ENCODE measurements at regions not wholly inside any gene's neighbourhood (a gene's known extent, or its start where the extent isn't known, plus 50 kb on each side); places are given as distances from the start of the nearest gene placed in this dataset.

DNA sequence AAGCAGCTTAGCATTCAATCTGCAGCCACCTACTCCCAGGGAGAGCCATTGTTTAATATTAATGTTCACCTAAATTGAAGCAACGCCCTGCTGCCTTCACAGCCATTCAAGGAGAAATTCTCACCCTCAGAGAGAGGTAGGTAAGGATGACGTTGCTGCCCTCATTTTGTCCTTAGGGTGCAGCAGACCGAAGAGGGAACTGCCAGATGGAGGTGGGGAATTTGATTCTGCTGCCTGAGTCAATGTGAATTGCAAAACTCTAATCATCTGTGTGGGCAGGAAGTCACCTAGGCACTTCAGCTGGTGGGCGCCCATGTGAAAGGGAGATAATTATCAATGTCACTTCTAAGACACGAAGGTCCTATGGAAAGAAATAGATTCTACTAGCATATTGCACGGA, 503.4 kb downstream of the TBC1D4 start:
- H3K4me3 ChIP-seq (ENCODE audit: low read length), result no peak overlapping the region
- TF ChIP-seq, protein P1, sequence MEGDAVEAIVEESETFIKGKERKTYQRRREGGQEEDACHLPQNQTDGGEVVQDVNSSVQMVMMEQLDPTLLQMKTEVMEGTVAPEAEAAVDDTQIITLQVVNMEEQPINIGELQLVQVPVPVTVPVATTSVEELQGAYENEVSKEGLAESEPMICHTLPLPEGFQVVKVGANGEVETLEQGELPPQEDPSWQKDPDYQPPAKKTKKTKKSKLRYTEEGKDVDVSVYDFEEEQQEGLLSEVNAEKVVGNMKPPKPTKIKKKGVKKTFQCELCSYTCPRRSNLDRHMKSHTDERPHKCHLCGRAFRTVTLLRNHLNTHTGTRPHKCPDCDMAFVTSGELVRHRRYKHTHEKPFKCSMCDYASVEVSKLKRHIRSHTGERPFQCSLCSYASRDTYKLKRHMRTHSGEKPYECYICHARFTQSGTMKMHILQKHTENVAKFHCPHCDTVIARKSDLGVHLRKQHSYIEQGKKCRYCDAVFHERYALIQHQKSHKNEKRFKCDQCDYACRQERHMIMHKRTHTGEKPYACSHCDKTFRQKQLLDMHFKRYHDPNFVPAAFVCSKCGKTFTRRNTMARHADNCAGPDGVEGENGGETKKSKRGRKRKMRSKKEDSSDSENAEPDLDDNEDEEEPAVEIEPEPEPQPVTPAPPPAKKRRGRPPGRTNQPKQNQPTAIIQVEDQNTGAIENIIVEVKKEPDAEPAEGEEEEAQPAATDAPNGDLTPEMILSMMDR (conservative IDR thresholded peaks at IDR 0.05; ENCODE audit: low read depth, low read length), result no peak
- no peak for DNase-seq (ENCODE audit: low read depth)

GRCh38 chr13:74977498-74977897, 504.5 kb downstream of the TBC1D4 start:
- H3K4me3 ChIP-seq (ENCODE audit: low read length), result no peak overlapping the region
- DNase-seq (ENCODE audit: low read depth), result no peak
- TF ChIP-seq, protein P1 (conservative IDR thresholded peaks at IDR 0.05; ENCODE audit: low read depth, low read length), result no peak

DNA sequence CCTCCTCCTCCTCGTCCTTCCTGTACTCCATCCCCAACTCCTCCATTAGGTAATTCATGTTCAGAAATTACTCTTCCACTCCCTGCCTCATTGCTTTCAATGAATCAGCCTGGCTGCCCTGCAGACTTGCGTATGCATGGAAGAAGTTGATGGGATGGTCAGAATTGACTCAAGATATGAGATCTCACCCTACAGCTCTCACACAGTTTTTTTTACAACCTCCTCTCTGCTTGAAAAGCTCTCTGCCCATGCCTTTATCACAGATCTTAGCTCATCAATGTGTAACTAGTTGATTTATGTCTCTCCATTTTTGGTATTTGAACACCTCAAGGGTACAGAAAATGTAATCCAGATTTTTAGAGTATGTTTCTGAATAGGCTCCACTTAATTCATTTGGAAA, 506.9 kb downstream of the TBC1D4 start:
- no peak overlapping the region for H3K4me3 ChIP-seq (ENCODE audit: low read length)
- no peak for DNase-seq (ENCODE audit: low read depth)
- TF ChIP-seq, protein P1 (conservative IDR thresholded peaks at IDR 0.05; ENCODE audit: low read depth, low read length), result no peak

DNA sequence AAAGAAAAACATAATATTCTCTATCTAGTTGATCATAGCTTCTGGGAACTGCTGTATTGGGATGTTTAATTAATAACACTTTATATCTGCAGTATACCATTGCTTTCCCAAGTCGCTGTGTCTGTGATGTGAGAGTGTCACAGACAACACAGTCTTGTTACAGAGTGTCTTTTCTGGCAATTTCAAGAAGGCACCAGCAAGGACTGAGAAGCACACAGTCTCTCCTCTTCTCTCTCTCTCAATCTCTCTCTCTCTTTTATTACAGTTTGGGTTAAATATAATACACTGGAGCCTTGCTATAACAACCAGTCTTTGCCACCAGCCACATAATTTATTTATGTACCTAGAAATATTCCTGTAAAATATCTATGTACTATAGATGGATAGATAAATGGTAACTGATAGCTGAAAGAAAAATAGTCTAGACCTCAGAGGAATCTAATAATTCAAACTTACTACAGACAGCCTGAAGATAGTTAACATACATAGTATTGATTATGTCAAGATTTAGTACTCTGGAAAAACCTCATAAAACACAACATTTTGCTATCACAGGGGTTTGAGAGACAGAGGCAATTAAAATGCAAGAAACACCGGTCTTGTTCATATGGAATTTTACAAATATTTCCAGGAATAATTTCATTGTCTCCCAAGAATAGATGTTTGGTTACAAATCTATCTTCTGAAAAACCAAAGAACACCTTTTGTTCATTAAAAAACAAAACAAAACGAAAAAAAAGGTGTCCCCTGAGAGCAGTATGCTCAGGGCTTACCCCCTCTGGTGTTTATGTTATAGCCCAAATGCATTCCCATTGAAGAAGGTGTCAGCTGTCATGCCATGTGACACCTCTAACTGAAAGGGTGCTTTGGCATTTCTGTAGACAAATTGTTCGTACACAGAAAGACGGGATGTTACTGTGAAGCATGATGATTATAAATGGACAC, 507.8 kb downstream of the TBC1D4 start:
- TF ChIP-seq, protein P1 (conservative IDR thresholded peaks at IDR 0.05; ENCODE audit: low read depth, low read length), result no peak
- H3K4me3 ChIP-seq (ENCODE audit: low read length), result no peak overlapping the region
- DNase-seq (ENCODE audit: low read depth), result no peak

- TF ChIP-seq, protein P1 (conservative IDR thresholded peaks at IDR 0.05; ENCODE audit: low read depth, low read length), result no peak
- H3K4me3 ChIP-seq (ENCODE audit: low read length), result no peak overlapping the region
- no peak for DNase-seq (ENCODE audit: low read depth)
These were observed 512.5 kb downstream of the TBC1D4 start for GRCh38 chr13:74969419-74969818.

DNA sequence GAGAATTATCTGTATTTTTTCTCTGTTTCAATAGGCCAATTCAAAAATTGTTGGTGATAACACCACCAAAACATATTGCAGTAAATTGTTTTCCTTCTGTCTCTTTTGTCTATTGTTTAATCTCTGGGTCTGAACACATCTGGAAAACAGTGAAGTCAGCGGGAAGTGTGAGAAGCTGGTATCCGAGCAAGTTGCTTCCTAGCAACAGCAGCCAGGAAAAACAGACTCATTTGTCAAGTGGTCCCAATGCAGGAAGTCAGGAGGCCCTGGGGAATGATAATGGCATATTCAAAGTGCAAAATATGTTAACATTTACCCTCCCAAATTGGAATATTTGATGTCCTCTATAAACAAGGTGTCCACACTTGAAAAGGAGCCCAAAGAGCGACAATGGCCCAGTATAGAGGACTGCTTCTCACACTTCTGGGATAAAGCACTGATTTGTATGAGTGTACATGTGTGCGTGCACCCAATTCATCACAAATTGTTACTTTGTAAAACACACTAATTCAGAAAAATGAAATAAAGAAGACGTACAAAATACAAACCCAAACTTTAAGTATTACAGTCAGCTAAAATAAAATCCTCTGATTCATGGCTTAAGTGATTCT, 515.0 kb downstream of the TBC1D4 start:
- H3K4me3 ChIP-seq (ENCODE audit: low read length), result no peak overlapping the region
- TF ChIP-seq, protein P1 (conservative IDR thresholded peaks at IDR 0.05; ENCODE audit: low read depth, low read length), result no peak
- no peak for DNase-seq (ENCODE audit: low read depth)

All from retinal pigment epithelial cell (primary cell).